GM12873 (cell line): ENCODE measurements at regions not wholly inside any gene's neighbourhood (a gene's known extent, or its start where the extent isn't known, plus 50 kb on each side); places are given as distances from the start of the nearest gene placed in this dataset.

ENCODE experiments used
- CTCF ChIP-seq: IDR thresholded peaks from 2 replicates; pipeline ENCODE4 v1.5.1; 2012; ENCODE audit warnings: low read depth, mild to moderate bottlenecking, moderate library complexity, low read length, control low read depth; ENCODE audit not compliant: insufficient read depth; ENCODE audit errors: missing control alignments

DNA sequence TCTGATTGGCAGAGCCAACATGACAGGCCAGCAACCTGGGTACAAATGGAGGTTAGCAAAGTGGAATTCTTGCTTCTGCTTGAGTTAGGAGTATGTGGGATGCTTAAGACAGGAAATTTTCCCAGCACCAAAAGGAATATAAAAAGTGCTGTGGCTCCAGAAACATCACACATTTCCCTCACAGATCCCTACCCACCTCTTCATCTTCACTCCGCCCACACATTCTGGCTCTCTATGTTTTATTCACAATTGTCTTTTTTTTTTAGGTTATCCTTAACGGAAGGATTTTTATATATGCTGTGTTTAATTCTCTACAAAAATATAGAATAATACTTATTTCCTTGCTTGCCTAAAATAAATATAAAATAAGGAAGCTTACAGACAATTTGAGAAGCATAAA, 563.3 kb upstream of the HS3ST5 start:
- no peak for TF ChIP-seq CTCF

GRCh38 chr6:114897536-114897935, 554.7 kb upstream of the HS3ST5 start:
- no peak for TF ChIP-seq CTCF

DNA sequence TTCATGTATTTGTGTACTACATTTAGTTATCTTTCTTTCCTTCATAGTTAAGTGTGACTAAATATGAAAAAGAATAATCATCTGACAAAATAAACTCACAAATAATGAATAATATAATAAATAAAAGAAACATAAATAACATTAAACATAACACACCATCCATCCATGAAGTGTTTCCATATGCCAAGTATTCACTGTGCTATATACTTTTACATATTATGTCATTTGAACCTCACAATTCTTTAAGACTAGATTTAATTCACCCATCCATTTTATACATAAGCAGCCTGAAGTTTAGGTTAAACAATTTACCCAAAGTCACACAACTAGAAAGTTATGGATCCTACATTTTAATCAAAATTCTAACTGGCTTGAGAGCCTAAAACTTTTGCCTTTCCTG, 549.4 kb upstream of the HS3ST5 start:
- TF ChIP-seq CTCF: no peak

GRCh38 chr6:114888241-114888640, 545.4 kb upstream of the HS3ST5 start:
- TF ChIP-seq CTCF: no peak

GRCh38 chr6:114886670-114887436, 544.0 kb upstream of the HS3ST5 start:
- no peak for TF ChIP-seq CTCF

- no peak for TF ChIP-seq CTCF
Observed at GRCh38 chr6:114879693-114880092, 536.9 kb upstream of the HS3ST5 start.

DNA sequence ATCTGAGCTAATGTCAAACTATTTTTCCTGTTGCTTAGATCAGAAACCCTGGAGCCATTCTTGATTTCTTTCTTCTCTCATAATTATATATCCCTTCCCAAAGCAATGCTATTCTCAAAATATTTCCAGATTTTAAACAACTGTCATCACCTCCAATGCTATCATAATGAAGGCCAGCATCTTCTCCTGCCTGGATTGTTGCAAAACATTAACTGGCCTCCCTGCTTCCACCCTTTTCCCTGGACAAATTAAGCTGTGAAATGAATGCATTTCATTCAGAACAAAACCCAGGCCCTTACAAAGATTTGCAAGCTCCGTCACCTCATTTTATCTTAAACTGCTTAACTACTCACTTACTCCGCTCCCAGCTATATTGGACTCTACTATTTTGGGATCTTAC, 535.3 kb upstream of the HS3ST5 start:
- TF ChIP-seq CTCF: no peak
